ENCODE measurements at regions not wholly inside any gene's neighbourhood (a gene's known extent, or its start where the extent isn't known, plus 50 kb on each side); places are given as distances from the start of the nearest gene placed in this dataset.

- H3K9me3 ChIP-seq (ENCODE audit: control insufficient read depth in 4 of 4, insufficient read depth in 3 of 4, low read length in 3 of 4) = no peaks in the 10 kb centered on the region
- H3K9ac ChIP-seq (ENCODE audit: insufficient read depth in 1 of 2, low read length in 2 of 2) = no peak overlapping the region
- ATAC-seq (ENCODE audit: insufficient read depth, low FRiP score) (no peak), DNase-seq (no peak)
- 85 to 95% methylated on average over 11 of the region's 11 CpGs for WGBS, 2 donors
- H3K27me3 ChIP-seq (ENCODE audit: control insufficient read depth in 3 of 3, insufficient read depth in 3 of 3, low read length in 2 of 3) = no peaks in the 10 kb centered on the region
- no peak for TF ChIP-seq CTCF (IDR thresholded peaks at IDR 0.05; ENCODE audit: control extremely low read depth, extremely low read depth)
- H3K4me3 ChIP-seq = no peak overlapping the region
- no peaks in the 10 kb centered on the region for H3K36me3 ChIP-seq (ENCODE audit: control insufficient read depth in 4 of 4, insufficient read depth in 4 of 4, low read length in 4 of 4)
- H3K4me1 ChIP-seq (ENCODE audit: control insufficient read depth in 5 of 5, insufficient read depth in 5 of 5, low read length in 5 of 5) = peaks cover 0 to 8% (median 0%) of the 10 kb centered on the region in 5 donors
- H3K27ac ChIP-seq (ENCODE audit: low read depth in 1 of 2, low read length in 1 of 2) = no peak overlapping the region
Measured at GRCh38 chr17:16882243-16882925, 89.5 kb downstream of the TNFRSF13B start.

- Histone ChIP-seq H3K27ac (ENCODE audit: low read depth in 1 of 2, low read length in 1 of 2) (no peak overlapping the region), H3K9ac (ENCODE audit: insufficient read depth in 1 of 2, low read length in 2 of 2) (no peak overlapping the region), H3K27me3 (ENCODE audit: control insufficient read depth in 3 of 3, insufficient read depth in 3 of 3, low read length in 2 of 3) (no peaks in the 10 kb centered on the region), H3K4me3 (no peak overlapping the region), H3K4me1 (ENCODE audit: control insufficient read depth in 5 of 5, insufficient read depth in 5 of 5, low read length in 5 of 5) (peaks cover 0 to 8% (median 0%) of the 10 kb centered on the region in 5 donors), H3K36me3 (ENCODE audit: control insufficient read depth in 4 of 4, insufficient read depth in 4 of 4, low read length in 4 of 4) (no peaks in the 10 kb centered on the region), H3K9me3 (ENCODE audit: control insufficient read depth in 4 of 4, insufficient read depth in 3 of 4, low read length in 3 of 4) (no peaks in the 10 kb centered on the region)
- no peak for ATAC-seq (ENCODE audit: insufficient read depth, low FRiP score)
- no peak for TF ChIP-seq CTCF (IDR thresholded peaks at IDR 0.05; ENCODE audit: control extremely low read depth, extremely low read depth)
- 95 to 97% methylated on average over 9 of the region's 9 CpGs for WGBS, 2 donors
- DNase-seq = no peak
Measured at GRCh38 chr17:16881239-16881924, 90.5 kb downstream of the TNFRSF13B start.

- Histone ChIP-seq H3K4me1 (ENCODE audit: control insufficient read depth in 5 of 5, insufficient read depth in 5 of 5, low read length in 5 of 5) (peaks cover 0 to 8% (median 0%) of the 10 kb centered on the region in 5 donors), H3K27ac (ENCODE audit: low read depth in 1 of 2, low read length in 1 of 2) (no peak overlapping the region), H3K9me3 (ENCODE audit: control insufficient read depth in 4 of 4, insufficient read depth in 3 of 4, low read length in 3 of 4) (no peaks in the 10 kb centered on the region), H3K36me3 (ENCODE audit: control insufficient read depth in 4 of 4, insufficient read depth in 4 of 4, low read length in 4 of 4) (no peaks in the 10 kb centered on the region), H3K4me3 (no peak overlapping the region), H3K27me3 (ENCODE audit: control insufficient read depth in 3 of 3, insufficient read depth in 3 of 3, low read length in 2 of 3) (no peaks in the 10 kb centered on the region), H3K9ac (ENCODE audit: insufficient read depth in 1 of 2, low read length in 2 of 2) (no peak overlapping the region)
- TF ChIP-seq CTCF (IDR thresholded peaks at IDR 0.05; ENCODE audit: control extremely low read depth, extremely low read depth) = no peak
- DNase-seq = no peak
- ATAC-seq (ENCODE audit: insufficient read depth, low FRiP score) = no peak
- 94% methylated on average over 9 of the region's 9 CpGs for WGBS, 2 donors
Measured at GRCh38 chr17:16880843-16881230, 91.1 kb downstream of the TNFRSF13B start.
